ENCODE measurements at regions not wholly inside any gene's neighbourhood (a gene's known extent, or its start where the extent isn't known, plus 50 kb on each side); places are given as distances from the start of the nearest gene placed in this dataset.

GRCh38 chr2:239536186-239536585, 135.4 kb upstream of the HDAC4 start:
- no peak for TF ChIP-seq CTCF (IDR thresholded peaks at IDR 0.05)
- DNase-seq (ENCODE audit: low spot score), result no peak

GRCh38 chr2:239535413-239536144, 134.8 kb upstream of the HDAC4 start:
- TF ChIP-seq CTCF (IDR thresholded peaks at IDR 0.05), result no peak
- ATAC-seq (ENCODE audit: low FRiP score), result no peak
- DNase-seq (ENCODE audit: low spot score), result no peak

More at GRCh38 chr2:239536186-239536585, 135.4 kb upstream of the HDAC4 start:
- ATAC-seq (ENCODE audit: low FRiP score), result no peak

GRCh38 chr2:239534581-239535412, 134.0 kb upstream of the HDAC4 start:
- no peak for ATAC-seq (ENCODE audit: low FRiP score)
- TF ChIP-seq CTCF (IDR thresholded peaks at IDR 0.05), result no peak
- DNase-seq (ENCODE audit: low spot score), result no peak

GRCh38 chr2:239533569-239534316, 132.9 kb upstream of the HDAC4 start:
- TF ChIP-seq CTCF (IDR thresholded peaks at IDR 0.05), result no peak
- no peak for DNase-seq (ENCODE audit: low spot score)

GRCh38 chr2:239532859-239533258, 132.0 kb upstream of the HDAC4 start:
- TF ChIP-seq CTCF (IDR thresholded peaks at IDR 0.05), result no peak
- ATAC-seq (ENCODE audit: low FRiP score), result no peak
- DNase-seq (ENCODE audit: low spot score), result no peak

More at GRCh38 chr2:239533569-239534316, 132.9 kb upstream of the HDAC4 start:
- ATAC-seq (ENCODE audit: low FRiP score), result peak; percentile 63

- no peak for DNase-seq (ENCODE audit: low spot score)
- no peak for ATAC-seq (ENCODE audit: low FRiP score)
- no peak for TF ChIP-seq CTCF (IDR thresholded peaks at IDR 0.05)
Measured at GRCh38 chr2:239532250-239532649, 131.4 kb upstream of the HDAC4 start.

Data from omental fat pad (tissue), 3 donors.